WTC11 (cell line): ENCODE measurements at regions not wholly inside any gene's neighbourhood (a gene's known extent, or its start where the extent isn't known, plus 50 kb on each side); places are given as distances from the start of the nearest gene placed in this dataset.

Experiments
- ATAC-seq: fragments of 200-7000 bp; cut with Tn5 transposase; 2 replicates; pipeline ENCODE4 v1.10.0; 2021; ENCODE audit warnings: mild to moderate bottlenecking, moderate library complexity
- CTCF ChIA-PET: fragments of 300-600 bp; sonication (Branson Sonifier 250); formaldehyde crosslinking; loops from one replicate; lab custom pipeline; 2021; ENCODE audit warnings: antibody characterized with exemption; lab: Charles Lee
- POLR2A ChIA-PET: fragments of 350-600 bp; sonication (Branson Sonifier 250); formaldehyde crosslinking; loops from one replicate; lab custom pipeline; 2021; ENCODE audit warnings: antibody characterized with exemption; lab: Charles Lee
- DNase-seq: peaks from one replicate; pipeline ENCODE4 v3.0.0; 2021; ENCODE audit warnings: low spot score
- H3K27ac Mint-ChIP-seq: 2 replicates; pipeline ENCODE4 v1.8.0; 2021; ENCODE audit warnings: mixed read lengths
- H3K27me3 Mint-ChIP-seq: 2 replicates; pipeline ENCODE4 v1.8.0; 2021; ENCODE audit warnings: low read depth, mild to moderate bottlenecking, moderate library complexity, mixed read lengths
- H3K36me3 Mint-ChIP-seq: 2 replicates; pipeline ENCODE4 v1.8.0; 2021; ENCODE audit warnings: mixed read lengths
- H3K4me1 Mint-ChIP-seq: 2 replicates; pipeline ENCODE4 v1.8.0; 2022; ENCODE audit warnings: mixed read lengths
- H3K4me3 Mint-ChIP-seq: 2 replicates; pipeline ENCODE4 v1.8.0; 2021; ENCODE audit warnings: mild to moderate bottlenecking, moderate library complexity, mixed read lengths
- H3K9me3 Mint-ChIP-seq: 2 replicates; pipeline ENCODE4 v1.8.0; 2021; ENCODE audit warnings: mixed read lengths
- ATF1 ChIP-seq: sonication (generic); formaldehyde crosslinking; IDR thresholded peaks from 2 replicates; pipeline ENCODE4 v1.8.1; 2023; ENCODE audit warnings: mild to moderate bottlenecking, moderate library complexity, missing genetic modification reagents
- CBFB ChIP-seq: sonication (generic); formaldehyde crosslinking; IDR thresholded peaks from 2 replicates; pipeline ENCODE4 v1.8.1; 2022; ENCODE audit warnings: mild to moderate bottlenecking, low read depth, missing genetic modification reagents
- CREM ChIP-seq: sonication (generic); formaldehyde crosslinking; IDR thresholded peaks from 2 replicates; pipeline ENCODE4 v1.8.1; 2022; ENCODE audit warnings: mild to moderate bottlenecking, missing genetic modification reagents, moderate library complexity
- EMX1 ChIP-seq: fragments of 250-450 bp; sonication (Bioruptor Pico); IDR thresholded peaks from 2 replicates; pipeline ENCODE4 v1.8.0; 2021; ENCODE audit warnings: mild to moderate bottlenecking
- ESRRA ChIP-seq: sonication (generic); formaldehyde crosslinking; IDR thresholded peaks from 2 replicates; pipeline ENCODE4 v1.8.1; 2022; ENCODE audit warnings: mild to moderate bottlenecking, missing genetic modification reagents, borderline replicate concordance
- FOXK1 ChIP-seq: sonication (generic); formaldehyde crosslinking; IDR thresholded peaks from 2 replicates; pipeline ENCODE4 v1.8.0; 2022; ENCODE audit warnings: mild to moderate bottlenecking, moderate library complexity, missing genetic modification reagents
- GRHL2 ChIP-seq: fragments of 250-450 bp; sonication (Bioruptor Pico); IDR thresholded peaks from 2 replicates; pipeline ENCODE4 v1.8.0; 2022; ENCODE audit warnings: mild to moderate bottlenecking, moderate library complexity; ENCODE audit not compliant: insufficient replicate concordance, severe bottlenecking
- SMAD3 ChIP-seq: sonication (generic); formaldehyde crosslinking; IDR thresholded peaks from 2 replicates; pipeline ENCODE4 v1.8.0; 2022; ENCODE audit warnings: missing genetic modification reagents, mild to moderate bottlenecking, borderline replicate concordance
- SMAD4 ChIP-seq: sonication (generic); formaldehyde crosslinking; IDR thresholded peaks from 2 replicates; pipeline ENCODE4 v1.8.0; 2022; ENCODE audit warnings: mild to moderate bottlenecking, missing genetic modification reagents
- TCF7 ChIP-seq: sonication (generic); formaldehyde crosslinking; IDR thresholded peaks from 2 replicates; pipeline ENCODE4 v1.8.0; 2022; ENCODE audit warnings: mild to moderate bottlenecking, low read depth, missing genetic modification reagents, moderate library complexity
- ZNF396 ChIP-seq: fragments of 250-450 bp; sonication (Bioruptor Pico); IDR thresholded peaks from 2 replicates; pipeline ENCODE4 v1.8.0; 2021; ENCODE audit warnings: mild to moderate bottlenecking, moderate library complexity, borderline replicate concordance
- ZNF671 ChIP-seq: fragments of 250-450 bp; sonication (Bioruptor Pico); IDR thresholded peaks from 2 replicates; pipeline ENCODE4 v1.8.0; 2021; ENCODE audit warnings: mild to moderate bottlenecking
- TF ChIP-seq, protein P1 (sequence below): fragments of 250-450 bp; sonication (Bioruptor Pico); IDR thresholded peaks from 2 replicates; pipeline ENCODE4 v1.9.0; 2021; ENCODE audit warnings: mild to moderate bottlenecking
- TF ChIP-seq, protein P2 (sequence below): fragments of 250-450 bp; sonication (Bioruptor Pico); IDR thresholded peaks from 2 replicates; pipeline ENCODE4 v1.8.0; 2021; ENCODE audit warnings: mild to moderate bottlenecking
- TF ChIP-seq, protein P3 (sequence below): sonication (generic); formaldehyde crosslinking; IDR thresholded peaks from 2 replicates; pipeline ENCODE4 v1.8.1; 2022; ENCODE audit warnings: low read depth, mild to moderate bottlenecking, moderate library complexity, missing genetic modification reagents, borderline replicate concordance
- TF ChIP-seq, protein P4 (sequence below): sonication (generic); formaldehyde crosslinking; IDR thresholded peaks from 2 replicates; pipeline ENCODE4 v1.8.0; 2023; ENCODE audit warnings: mild to moderate bottlenecking, missing genetic modification reagents

DNA sequence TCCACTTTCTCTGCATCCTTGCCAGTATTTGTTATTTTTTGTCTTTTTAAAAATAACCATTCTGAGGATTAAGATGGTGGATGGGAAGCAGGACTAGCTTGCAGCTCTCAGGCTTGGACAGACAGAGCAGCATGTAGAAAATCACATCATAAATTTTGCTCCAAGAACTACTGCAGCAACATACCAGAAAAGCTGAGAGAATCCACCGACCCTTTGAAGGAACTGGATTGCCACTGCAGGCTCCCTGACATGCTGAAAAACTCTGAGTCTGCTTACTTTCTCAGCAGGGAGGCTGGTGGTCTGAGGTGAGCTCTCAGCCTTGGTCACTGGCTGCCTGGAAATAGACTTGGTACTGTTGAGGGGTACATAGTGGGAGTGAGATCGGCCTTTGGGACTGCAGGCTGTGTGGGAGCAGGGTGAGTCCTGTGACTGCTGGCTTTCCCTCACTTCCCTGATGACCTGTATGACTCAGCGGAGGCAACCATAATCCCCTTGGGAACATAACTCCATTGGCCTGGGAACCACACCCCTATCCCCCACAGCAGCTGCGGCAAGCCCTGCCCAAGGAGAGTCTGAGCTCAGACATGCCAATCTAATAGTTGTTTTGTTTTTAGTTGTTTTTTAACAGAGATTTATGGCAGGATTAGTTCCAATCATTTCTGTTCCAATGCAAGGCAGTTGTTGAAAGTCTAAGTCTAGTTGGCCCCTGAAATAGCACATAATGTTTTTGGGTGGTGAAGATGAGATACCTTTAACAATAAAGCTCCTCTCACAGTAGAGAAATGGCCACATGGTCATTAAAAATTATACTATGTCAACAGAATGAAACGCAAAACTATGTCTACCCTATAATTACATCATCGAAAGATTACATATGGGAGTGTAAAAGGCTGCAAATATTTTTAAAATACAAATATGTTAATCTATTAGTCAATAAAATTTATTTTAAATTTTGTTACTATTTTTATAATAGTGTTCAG is 414.2 kb upstream of the CHAC2 start:
- Mint-ChIP-seq H3K36me3 (peaks cover 33% of the 10 kb centered on the region), H3K27ac (no peak overlapping the region), H3K4me3 (no peak overlapping the region), H3K9me3 (peaks cover 39% of the 10 kb centered on the region), H3K27me3 (no peaks in the 10 kb centered on the region), H3K4me1 (no peaks in the 10 kb centered on the region)
- ChIA-PET POLR2A (no interaction called here), CTCF (no interaction called here)
- DNase-seq = no peak
- TF ChIP-seq, protein P1, sequence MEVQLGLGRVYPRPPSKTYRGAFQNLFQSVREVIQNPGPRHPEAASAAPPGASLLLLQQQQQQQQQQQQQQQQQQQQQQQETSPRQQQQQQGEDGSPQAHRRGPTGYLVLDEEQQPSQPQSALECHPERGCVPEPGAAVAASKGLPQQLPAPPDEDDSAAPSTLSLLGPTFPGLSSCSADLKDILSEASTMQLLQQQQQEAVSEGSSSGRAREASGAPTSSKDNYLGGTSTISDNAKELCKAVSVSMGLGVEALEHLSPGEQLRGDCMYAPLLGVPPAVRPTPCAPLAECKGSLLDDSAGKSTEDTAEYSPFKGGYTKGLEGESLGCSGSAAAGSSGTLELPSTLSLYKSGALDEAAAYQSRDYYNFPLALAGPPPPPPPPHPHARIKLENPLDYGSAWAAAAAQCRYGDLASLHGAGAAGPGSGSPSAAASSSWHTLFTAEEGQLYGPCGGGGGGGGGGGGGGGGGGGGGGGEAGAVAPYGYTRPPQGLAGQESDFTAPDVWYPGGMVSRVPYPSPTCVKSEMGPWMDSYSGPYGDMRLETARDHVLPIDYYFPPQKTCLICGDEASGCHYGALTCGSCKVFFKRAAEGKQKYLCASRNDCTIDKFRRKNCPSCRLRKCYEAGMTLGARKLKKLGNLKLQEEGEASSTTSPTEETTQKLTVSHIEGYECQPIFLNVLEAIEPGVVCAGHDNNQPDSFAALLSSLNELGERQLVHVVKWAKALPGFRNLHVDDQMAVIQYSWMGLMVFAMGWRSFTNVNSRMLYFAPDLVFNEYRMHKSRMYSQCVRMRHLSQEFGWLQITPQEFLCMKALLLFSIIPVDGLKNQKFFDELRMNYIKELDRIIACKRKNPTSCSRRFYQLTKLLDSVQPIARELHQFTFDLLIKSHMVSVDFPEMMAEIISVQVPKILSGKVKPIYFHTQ (CRISPR knock-in tag) = no peak
- peak; percentile 60 for ATAC-seq

DNA sequence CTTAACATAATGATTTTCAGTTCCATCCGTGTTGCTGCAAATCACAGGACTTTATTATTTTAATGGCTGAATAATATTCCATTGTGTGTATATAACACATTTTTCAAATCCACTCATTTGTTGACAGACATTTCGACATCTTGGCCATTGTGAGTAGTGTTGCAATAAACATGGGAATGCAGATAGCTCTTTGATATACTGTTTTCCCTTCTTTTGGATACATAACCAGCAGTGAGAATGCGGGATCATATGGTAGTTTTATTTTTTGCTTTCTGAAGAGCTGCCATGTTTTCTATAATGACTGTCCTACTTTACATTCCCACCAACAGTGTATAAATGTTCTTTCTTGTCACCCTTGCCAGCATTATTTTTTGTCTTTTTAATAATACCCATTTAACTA is 420.3 kb upstream of the CHAC2 start:
- no peaks in the 10 kb centered on the region for H3K4me1 Mint-ChIP-seq

DNA sequence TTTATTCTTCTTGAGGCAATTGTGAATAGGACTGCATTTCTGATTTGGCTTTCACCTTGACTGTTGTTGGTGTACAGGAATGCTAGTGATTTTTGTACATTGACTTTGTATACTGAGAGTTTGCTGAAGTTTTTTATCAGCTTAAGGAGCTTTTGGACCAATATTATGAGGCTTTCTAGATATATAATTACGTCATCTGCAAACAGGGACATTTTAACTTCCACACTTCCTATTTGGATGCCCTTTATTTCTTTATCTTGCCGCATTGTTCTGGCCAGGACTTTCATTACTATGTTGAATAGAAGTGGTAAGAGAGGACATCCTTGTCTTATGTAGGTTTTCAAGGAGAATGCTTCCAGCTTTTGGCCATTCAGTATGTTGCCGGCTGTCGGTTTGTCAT is 425.4 kb upstream of the CHAC2 start:
- no peaks in the 10 kb centered on the region for H3K27me3 Mint-ChIP-seq
- TF ChIP-seq GRHL2 (CRISPR knock-in tag) = no peak
- TF ChIP-seq ESRRA (CRISPR knock-in tag) = no peak
- H3K9me3 Mint-ChIP-seq = peaks cover 4% of the 10 kb centered on the region; the same call in 1 of the 2 replicates
- ChIA-PET CTCF (no interaction called here), POLR2A (no interaction called here)
- DNase-seq = no peak
- ATAC-seq = no peak
- H3K27ac Mint-ChIP-seq = no peak overlapping the region
- H3K4me3 Mint-ChIP-seq = no peak overlapping the region
- H3K36me3 Mint-ChIP-seq = no peaks in the 10 kb centered on the region
- no peaks in the 10 kb centered on the region for H3K4me1 Mint-ChIP-seq

More for the DNA sequence above, 420.3 kb upstream of the CHAC2 start:
- ATAC-seq (no peak), DNase-seq (no peak)
- ChIA-PET POLR2A (no interaction called here), CTCF (no interaction called here)
- Mint-ChIP-seq H3K27me3 (no peaks in the 10 kb centered on the region), H3K36me3 (no peaks in the 10 kb centered on the region), H3K9me3 (no peaks in the 10 kb centered on the region), H3K27ac (no peak overlapping the region), H3K4me3 (no peak overlapping the region)
- TF ChIP-seq, protein P2, sequence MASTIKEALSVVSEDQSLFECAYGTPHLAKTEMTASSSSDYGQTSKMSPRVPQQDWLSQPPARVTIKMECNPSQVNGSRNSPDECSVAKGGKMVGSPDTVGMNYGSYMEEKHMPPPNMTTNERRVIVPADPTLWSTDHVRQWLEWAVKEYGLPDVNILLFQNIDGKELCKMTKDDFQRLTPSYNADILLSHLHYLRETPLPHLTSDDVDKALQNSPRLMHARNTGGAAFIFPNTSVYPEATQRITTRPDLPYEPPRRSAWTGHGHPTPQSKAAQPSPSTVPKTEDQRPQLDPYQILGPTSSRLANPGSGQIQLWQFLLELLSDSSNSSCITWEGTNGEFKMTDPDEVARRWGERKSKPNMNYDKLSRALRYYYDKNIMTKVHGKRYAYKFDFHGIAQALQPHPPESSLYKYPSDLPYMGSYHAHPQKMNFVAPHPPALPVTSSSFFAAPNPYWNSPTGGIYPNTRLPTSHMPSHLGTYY (CRISPR knock-in tag) = no peak
- no peak for TF ChIP-seq CBFB (CRISPR knock-in tag)
- TF ChIP-seq ZNF396 (CRISPR knock-in tag) = no peak
- TF ChIP-seq SMAD4 (CRISPR knock-in tag) = no peak
- TF ChIP-seq ZNF671 = no peak
- no peak for TF ChIP-seq CREM (CRISPR knock-in tag)
- TF ChIP-seq, protein P3, sequence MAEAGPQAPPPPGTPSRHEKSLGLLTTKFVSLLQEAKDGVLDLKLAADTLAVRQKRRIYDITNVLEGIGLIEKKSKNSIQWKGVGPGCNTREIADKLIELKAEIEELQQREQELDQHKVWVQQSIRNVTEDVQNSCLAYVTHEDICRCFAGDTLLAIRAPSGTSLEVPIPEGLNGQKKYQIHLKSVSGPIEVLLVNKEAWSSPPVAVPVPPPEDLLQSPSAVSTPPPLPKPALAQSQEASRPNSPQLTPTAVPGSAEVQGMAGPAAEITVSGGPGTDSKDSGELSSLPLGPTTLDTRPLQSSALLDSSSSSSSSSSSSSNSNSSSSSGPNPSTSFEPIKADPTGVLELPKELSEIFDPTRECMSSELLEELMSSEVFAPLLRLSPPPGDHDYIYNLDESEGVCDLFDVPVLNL (CRISPR knock-in tag) = no peak
- TF ChIP-seq FOXK1 = no peak
- TF ChIP-seq, protein P4, sequence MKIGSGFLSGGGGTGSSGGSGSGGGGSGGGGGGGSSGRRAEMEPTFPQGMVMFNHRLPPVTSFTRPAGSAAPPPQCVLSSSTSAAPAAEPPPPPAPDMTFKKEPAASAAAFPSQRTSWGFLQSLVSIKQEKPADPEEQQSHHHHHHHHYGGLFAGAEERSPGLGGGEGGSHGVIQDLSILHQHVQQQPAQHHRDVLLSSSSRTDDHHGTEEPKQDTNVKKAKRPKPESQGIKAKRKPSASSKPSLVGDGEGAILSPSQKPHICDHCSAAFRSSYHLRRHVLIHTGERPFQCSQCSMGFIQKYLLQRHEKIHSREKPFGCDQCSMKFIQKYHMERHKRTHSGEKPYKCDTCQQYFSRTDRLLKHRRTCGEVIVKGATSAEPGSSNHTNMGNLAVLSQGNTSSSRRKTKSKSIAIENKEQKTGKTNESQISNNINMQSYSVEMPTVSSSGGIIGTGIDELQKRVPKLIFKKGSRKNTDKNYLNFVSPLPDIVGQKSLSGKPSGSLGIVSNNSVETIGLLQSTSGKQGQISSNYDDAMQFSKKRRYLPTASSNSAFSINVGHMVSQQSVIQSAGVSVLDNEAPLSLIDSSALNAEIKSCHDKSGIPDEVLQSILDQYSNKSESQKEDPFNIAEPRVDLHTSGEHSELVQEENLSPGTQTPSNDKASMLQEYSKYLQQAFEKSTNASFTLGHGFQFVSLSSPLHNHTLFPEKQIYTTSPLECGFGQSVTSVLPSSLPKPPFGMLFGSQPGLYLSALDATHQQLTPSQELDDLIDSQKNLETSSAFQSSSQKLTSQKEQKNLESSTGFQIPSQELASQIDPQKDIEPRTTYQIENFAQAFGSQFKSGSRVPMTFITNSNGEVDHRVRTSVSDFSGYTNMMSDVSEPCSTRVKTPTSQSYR = no peak
- no peak for TF ChIP-seq SMAD3 (CRISPR knock-in tag)
- TF ChIP-seq EMX1 (CRISPR knock-in tag) = no peak
- no peak for TF ChIP-seq TCF7 (CRISPR knock-in tag)
- TF ChIP-seq ATF1 = no peak
